Ishikawa (cell line): ENCODE measurements at regions not wholly inside any gene's neighbourhood (a gene's known extent, or its start where the extent isn't known, plus 50 kb on each side); places are given as distances from the start of the nearest gene placed in this dataset.
A peak's percentile ranks its signal among the peaks of the same experiment; 100 is the strongest.

Experiments
- CEBPB ChIP-seq: IDR thresholded peaks from 2 replicates; pipeline ENCODE4 v1.6.1; 2012
- CREB1 ChIP-seq: IDR thresholded peaks from 2 replicates; pipeline ENCODE4 v1.6.1; 2012; ENCODE audit warnings: low read depth
- EGR1 ChIP-seq: IDR thresholded peaks from 2 replicates; pipeline ENCODE4 v1.6.1; 2012
- EP300 ChIP-seq: IDR thresholded peaks from 2 replicates; pipeline ENCODE4 v1.6.1; 2012; ENCODE audit warnings: borderline replicate concordance
- FOXM1 ChIP-seq: IDR thresholded peaks from 2 replicates; pipeline ENCODE4 v1.6.1; 2012; ENCODE audit warnings: low read depth, borderline replicate concordance
- MAX ChIP-seq: IDR thresholded peaks from 2 replicates; pipeline ENCODE4 v1.6.1; 2012
- NFIC ChIP-seq: IDR thresholded peaks from 2 replicates; pipeline ENCODE4 v1.6.1; 2012
- RAD21 ChIP-seq: IDR thresholded peaks from 2 replicates; pipeline ENCODE4 v1.6.1; 2012; ENCODE audit warnings: low read depth
- REST ChIP-seq: IDR thresholded peaks from 2 replicates; pipeline ENCODE4 v1.6.1; 2012; ENCODE audit warnings: low read depth, mild to moderate bottlenecking
- TAF1 ChIP-seq: IDR thresholded peaks from 2 replicates; pipeline ENCODE4 v1.6.1; 2012; ENCODE audit warnings: low read depth, mild to moderate bottlenecking
- TCF12 ChIP-seq: IDR thresholded peaks from 2 replicates; pipeline ENCODE4 v1.6.1; 2012; ENCODE audit warnings: low read depth
- TEAD4 ChIP-seq: IDR thresholded peaks from 2 replicates; pipeline ENCODE4 v1.6.1; 2012
- USF1 ChIP-seq: IDR thresholded peaks from 2 replicates; pipeline ENCODE4 v1.6.1; 2012
- YY1 ChIP-seq: IDR thresholded peaks from 2 replicates; pipeline ENCODE4 v1.6.1; 2012; ENCODE audit warnings: low read depth
- ZBTB7A ChIP-seq: IDR thresholded peaks from 2 replicates; pipeline ENCODE4 v1.6.1; 2012; ENCODE audit warnings: low read depth

DNA sequence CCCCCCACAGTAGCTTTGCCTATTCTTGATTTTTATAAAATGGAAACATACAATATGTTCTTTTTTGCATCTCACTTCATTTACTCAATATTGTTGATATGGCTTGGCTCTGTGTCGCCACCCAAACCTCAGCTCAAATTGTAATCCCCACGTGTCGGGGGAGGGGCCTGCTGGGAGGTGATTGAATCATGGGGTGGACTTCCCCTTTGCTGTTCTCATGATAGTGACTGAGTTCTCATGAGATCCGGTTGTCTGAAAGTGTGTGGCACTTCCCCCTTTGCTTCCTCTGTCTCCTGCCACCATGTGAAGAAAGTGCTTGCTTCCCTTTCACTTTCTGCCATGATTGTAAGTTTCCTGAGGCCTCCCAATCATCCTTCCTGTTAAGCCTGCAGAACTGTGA is 431.3 kb downstream of the MN1 start:
- no peak for TF ChIP-seq FOXM1

DNA sequence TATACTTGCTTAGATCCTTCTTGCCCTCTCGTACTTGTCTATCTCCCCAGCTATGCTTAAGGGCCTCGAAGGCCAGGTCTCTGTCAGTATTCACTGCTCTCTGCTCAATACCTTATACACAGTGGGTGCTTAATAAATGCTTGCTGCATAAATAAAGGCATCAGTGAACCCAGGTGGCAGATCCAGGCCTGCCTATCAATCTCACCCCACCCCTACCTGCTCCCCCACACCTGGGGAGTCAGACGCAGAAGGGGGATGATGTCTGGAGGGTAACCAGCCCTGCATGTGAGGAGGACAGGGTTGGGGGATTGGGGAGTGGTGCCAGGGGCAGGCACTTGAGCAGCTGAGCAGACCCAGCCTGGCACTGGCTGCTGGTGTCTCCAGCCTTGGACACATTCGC is 430.6 kb downstream of the MN1 start:
- TF ChIP-seq NFIC (no peak), USF1 (no peak), TEAD4 (no peak), EP300 (no peak), EGR1 (no peak), CREB1 (no peak), ZBTB7A (no peak), YY1 (no peak), CEBPB (no peak), REST (no peak), RAD21 (no peak), TCF12 (no peak), TAF1 (no peak), FOXM1 (no peak)

- TF ChIP-seq CEBPB, result no peak
- no peak for TF ChIP-seq EP300
- no peak for TF ChIP-seq MAX
- no peak for TF ChIP-seq CREB1
- no peak for TF ChIP-seq TEAD4
- no peak for TF ChIP-seq TCF12
These were observed 429.2 kb downstream of the MN1 start for GRCh38 chr22:27372364-27372763.

GRCh38 chr22:27372969-27373670 is 428.4 kb downstream of the MN1 start:
- TF ChIP-seq YY1 (no peak), MAX (no peak), RAD21 (no peak), TAF1 (no peak), NFIC (no peak), USF1 (no peak), EP300 (no peak), CREB1 (no peak), CEBPB (no peak)

- TF ChIP-seq YY1 (no peak), NFIC (peak; percentile 86), TEAD4 (0 out of 2 replicates have a peak, but pooled peaks have one; percentile 10), FOXM1 (no peak), CREB1 (no peak)
These were observed 423.9 kb downstream of the MN1 start for GRCh38 chr22:27377501-27378295.

DNA sequence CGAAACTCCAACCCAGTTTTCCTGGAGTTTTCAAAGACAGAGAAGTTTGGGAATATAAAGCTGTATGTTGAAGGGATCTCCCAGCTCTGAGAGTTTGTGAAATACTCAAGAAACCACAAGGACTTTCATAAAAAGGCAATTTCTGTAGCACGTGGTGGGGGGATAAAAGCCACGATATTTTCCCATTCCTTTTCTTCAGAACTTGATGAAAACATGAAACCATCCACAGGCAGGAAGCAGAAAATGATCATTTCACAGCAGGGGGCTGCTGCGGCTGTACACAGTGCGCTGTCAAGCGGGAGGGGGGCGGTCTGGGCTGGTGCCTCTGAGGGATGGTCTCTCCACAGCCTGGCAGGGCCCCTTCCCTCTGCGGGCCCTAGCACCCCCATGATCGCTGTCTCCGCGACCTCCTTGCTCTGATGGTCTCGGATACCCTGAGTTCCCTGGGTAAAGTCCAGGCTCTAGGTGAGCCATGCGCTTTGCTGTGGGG is 423.2 kb downstream of the MN1 start:
- TF ChIP-seq NFIC (no peak), MAX (no peak), EP300 (no peak), TAF1 (no peak), TCF12 (no peak), REST (no peak), CREB1 (no peak), CEBPB (no peak), TEAD4 (no peak), YY1 (no peak), FOXM1 (no peak), EGR1 (no peak), RAD21 (no peak), USF1 (no peak)
